ENCODE measurements at regions not wholly inside any gene's neighbourhood (a gene's known extent, or its start where the extent isn't known, plus 50 kb on each side); places are given as distances from the start of the nearest gene placed in this dataset.

DNA sequence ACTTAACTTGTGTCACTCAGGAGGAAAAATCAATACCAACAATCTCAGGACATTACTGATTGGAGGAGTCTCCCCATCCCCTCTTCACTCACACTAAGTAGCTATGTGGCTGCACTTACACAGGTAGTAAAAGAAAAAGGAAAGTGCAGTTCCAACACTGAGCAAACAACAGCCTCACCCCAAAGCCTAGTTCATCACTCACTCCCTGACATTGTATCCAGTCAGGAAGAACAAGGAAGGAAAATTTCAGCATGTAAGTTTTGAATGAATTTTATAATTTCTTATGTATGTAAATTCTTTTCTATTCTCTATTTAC lies 273.4 kb downstream of the IGSF11 start:
- DNase-seq (ENCODE audit: low read depth): no peak
- no peak for TF ChIP-seq CTCF (IDR thresholded peaks at IDR 0.05; ENCODE audit: control insufficient read depth, insufficient read depth, low read depth, low read length, missing control alignments)
- no peak overlapping the region for H3K4me3 ChIP-seq (ENCODE audit: control insufficient read depth, low read depth, low read length)

DNA sequence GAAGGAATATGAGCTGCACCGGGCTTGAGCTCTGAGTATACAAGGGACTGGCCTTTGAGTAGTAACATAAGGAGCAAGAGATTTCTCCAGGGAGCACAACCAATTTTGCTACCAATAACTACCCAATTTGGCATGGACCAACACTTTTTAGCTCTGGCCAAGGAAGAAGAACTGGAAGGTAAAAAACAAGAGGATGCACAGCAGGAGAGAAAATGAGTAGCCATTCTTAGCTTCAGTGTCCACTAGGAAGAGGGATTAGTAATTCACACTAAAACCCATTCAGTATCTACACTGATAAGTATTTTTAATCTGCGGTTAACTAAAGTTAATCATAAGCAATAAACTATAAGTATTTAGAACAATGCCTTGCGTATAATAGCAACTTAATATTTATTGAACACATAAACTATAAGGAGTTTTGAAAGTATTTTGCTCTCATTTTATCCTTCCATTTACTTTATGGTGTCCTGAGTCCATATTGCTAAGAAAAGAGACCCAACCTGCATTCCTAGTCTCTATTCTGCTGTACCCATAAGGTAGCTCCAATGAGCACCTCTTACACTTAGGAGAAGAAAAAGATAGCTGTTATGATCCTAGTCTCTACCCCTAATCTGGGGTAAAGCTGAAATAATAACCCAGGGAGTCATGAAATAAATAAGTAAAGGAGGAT lies 268.9 kb downstream of the IGSF11 start:
- no peak for TF ChIP-seq CTCF (IDR thresholded peaks at IDR 0.05; ENCODE audit: control insufficient read depth, insufficient read depth, low read depth, low read length, missing control alignments)
- no peak for DNase-seq (ENCODE audit: low read depth)
- no peak overlapping the region for H3K4me3 ChIP-seq (ENCODE audit: control insufficient read depth, low read depth, low read length)

GRCh38 chr3:118766306-118766669 lies 268.4 kb downstream of the IGSF11 start:
- no peak overlapping the region for H3K4me3 ChIP-seq (ENCODE audit: control insufficient read depth, low read depth, low read length)
- no peak for DNase-seq (ENCODE audit: low read depth)
- TF ChIP-seq CTCF (IDR thresholded peaks at IDR 0.05; ENCODE audit: control insufficient read depth, insufficient read depth, low read depth, low read length, missing control alignments): no peak

- TF ChIP-seq CTCF (IDR thresholded peaks at IDR 0.05; ENCODE audit: control insufficient read depth, insufficient read depth, low read depth, low read length, missing control alignments): no peak
- H3K4me3 ChIP-seq (ENCODE audit: control insufficient read depth, low read depth, low read length): no peak overlapping the region
- DNase-seq (ENCODE audit: low read depth): no peak
Observed at GRCh38 chr3:118772036-118772435, 262.6 kb downstream of the IGSF11 start.

GRCh38 chr3:118772547-118773011 lies 262.1 kb downstream of the IGSF11 start:
- DNase-seq (ENCODE audit: low read depth): no peak
- TF ChIP-seq CTCF (IDR thresholded peaks at IDR 0.05; ENCODE audit: control insufficient read depth, insufficient read depth, low read depth, low read length, missing control alignments): no peak
- no peak overlapping the region for H3K4me3 ChIP-seq (ENCODE audit: control insufficient read depth, low read depth, low read length)

DNA sequence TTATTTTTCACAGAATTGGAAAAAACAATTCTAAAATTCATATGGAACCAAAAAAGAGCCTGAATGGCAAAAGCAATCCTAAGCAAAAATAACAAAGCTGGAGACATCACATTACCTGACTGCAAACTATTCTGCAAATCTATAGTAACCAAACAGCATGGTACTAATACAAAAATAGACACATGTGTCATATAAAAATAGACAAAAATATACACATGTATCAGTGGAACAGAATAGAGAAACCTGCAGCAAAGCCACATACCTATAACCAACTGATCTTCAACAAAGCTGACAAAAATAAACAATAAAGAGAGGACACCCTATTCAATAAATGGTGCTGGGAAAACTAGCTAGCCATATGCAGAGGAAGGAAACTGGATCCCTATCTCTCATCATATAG lies 259.6 kb downstream of the IGSF11 start:
- DNase-seq (ENCODE audit: low read depth): no peak
- no peak overlapping the region for H3K4me3 ChIP-seq (ENCODE audit: control insufficient read depth, low read depth, low read length)
- no peak for TF ChIP-seq CTCF (IDR thresholded peaks at IDR 0.05; ENCODE audit: control insufficient read depth, insufficient read depth, low read depth, low read length, missing control alignments)

- DNase-seq (ENCODE audit: low read depth): no peak
- no peak overlapping the region for H3K4me3 ChIP-seq (ENCODE audit: control insufficient read depth, low read depth, low read length)
- no peak for TF ChIP-seq CTCF (IDR thresholded peaks at IDR 0.05; ENCODE audit: control insufficient read depth, insufficient read depth, low read depth, low read length, missing control alignments)
Observed at GRCh38 chr3:118778201-118778600, 256.4 kb downstream of the IGSF11 start.
